NCI-H1092 treated with DMSO at 0.1 percent for 48 hours (cell line): ENCODE measurements at regions not wholly inside any gene's neighbourhood (a gene's known extent, or its start where the extent isn't known, plus 50 kb on each side); places are given as distances from the start of the nearest gene placed in this dataset.
"Not testable (repeated sequence)": the region's sequence is repeated elsewhere in the genome, so short reads cannot be mapped to it uniquely, and the experiment has no call there.

Experiments
- DNase-seq: peaks from one replicate; lab custom pipeline; 2025; lab: John Stamatoyannopoulos, UW

DNA sequence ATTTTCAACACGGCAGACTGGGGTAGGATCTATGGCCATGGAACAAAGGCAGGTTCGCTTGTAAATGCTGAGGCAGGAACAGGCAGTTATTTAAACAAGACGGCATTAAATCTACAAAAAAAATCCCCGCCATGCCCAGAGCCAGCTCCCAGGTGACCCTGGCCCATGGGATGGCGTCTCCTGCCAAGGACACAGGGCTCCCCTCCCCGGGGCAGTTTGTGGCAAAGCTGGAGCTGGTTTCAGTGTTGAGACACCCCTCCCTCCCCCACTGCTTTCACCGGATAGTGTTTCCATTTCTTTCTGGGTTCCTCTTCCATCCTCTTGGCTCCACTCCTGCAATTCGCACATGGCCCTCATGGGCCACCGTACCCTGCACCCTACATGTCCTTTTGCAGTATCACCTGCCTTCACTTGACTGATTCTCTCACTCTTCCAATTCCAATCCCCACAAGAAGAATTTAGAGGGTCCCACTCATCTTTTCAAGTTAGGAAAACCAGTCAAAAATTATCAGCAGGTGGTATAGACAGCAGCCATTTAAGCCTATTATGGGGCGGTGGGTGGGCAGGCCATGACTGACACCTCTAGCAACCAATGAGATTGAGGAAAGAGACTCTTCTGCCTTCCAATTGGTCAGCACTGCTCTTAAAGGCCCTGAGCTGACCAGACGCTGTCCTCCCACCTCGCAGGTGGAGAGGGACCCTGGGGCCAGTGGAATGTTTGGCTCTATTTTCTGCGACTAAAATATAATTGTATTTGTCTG, 52.0 kb downstream of the OLIG1 start:
- DNase-seq: no peak

DNA sequence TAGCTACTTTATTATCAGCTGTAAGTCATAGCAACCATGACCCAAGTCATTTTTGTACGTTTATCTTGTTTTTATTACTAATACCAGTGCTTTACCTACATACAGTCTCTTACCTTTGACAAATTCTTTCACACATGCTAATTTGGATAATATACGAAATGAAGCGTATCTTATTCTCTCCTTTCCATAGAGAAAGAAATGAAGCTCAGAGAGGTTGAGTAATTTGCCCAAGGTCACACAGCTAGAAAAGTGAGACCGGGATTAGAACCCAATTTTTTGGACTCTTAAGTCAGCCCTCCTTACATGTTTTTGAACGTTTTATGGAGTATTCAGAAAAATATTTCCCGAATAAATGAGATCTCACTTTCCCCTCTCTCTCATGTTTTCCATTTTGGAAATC, 52.6 kb downstream of the OLIG1 start:
- DNase-seq: no peak

DNA sequence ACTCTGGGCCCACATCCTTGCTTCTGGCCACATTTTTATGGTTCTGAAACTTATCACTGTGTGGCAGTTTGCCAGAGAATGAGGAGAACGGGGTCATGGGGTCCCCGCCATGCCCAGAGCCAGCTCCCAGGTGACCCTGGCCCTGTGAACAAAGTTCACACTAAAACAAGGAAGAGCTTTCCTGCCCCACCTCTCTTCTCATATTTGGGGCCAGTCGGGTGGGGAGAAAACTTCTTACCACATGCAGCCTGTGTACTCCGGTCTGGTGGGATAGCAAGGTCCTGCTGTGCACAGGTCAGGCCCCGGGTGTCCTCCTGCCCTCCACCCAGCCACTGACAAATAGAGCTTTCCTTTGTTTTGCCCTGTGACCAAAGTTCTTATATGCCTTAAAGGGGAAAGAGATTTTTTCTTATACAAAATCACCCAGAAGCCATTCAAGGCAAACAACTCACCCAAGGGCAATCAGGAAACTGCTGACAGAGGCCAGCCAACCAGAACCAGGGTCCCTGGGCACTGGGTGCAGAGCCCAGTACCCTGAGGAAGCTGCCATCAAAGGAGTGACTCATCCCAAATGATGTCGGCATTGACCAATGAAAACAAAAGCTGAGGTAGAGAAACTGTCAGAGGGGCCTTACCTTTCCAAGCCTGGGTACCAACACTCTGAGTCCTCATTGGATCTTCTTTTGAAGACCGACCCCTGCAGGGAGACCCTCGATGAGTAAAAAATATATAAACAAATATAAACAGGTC, 53.6 kb downstream of the OLIG1 start:
- no peak for DNase-seq

DNA sequence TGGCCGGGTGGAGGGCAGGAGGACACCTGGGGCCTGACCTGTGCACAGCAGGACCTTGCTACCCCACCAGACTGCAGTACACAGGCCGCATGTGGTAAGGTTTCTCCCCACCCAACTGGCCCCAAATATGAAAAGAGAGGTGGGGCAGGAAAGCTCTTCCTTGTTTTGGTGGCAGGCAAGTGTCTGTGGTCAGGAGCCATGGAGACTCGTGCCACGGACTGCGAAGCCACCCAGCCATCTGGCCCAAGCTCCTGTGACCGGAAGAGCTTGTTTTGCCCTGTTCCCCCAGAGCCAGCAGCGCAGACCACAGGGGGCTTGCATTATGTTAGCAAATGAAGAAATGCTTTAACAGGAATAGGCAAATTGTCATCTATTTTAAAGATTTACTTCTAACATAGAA, 54.9 kb downstream of the OLIG1 start:
- DNase-seq: no peak

DNA sequence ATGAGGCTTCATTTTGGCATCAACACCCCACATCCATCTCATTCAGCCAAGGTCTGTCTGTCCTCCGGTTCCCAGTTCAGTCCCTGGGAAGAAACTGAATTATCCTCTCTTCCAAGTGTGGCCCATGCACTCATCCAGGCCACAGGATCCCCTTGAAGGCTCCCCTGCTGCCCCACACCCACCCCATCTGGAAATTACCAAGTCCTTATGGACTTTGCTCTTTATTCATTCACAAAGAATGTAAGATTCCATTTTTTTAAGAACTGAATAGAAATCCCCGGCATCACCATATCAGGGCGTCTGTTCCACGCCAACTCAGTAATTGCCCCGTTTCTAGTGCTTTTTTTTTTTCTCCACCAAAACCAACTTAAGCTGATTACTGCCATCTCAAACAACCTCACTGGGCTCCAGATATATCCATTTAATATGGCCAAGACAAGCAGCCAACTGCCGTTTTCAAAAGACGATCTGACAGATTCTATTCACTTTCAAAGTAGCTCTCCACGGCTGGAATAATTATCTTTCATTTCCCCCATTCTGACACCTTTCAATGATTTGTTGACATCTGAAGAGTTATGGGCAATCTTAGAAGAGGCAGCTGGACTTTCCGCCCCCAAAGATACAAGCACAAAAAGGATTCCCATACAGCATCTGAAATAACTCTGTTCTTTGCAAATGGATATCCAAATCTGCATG, 55.9 kb downstream of the OLIG1 start:
- no peak for DNase-seq

DNA sequence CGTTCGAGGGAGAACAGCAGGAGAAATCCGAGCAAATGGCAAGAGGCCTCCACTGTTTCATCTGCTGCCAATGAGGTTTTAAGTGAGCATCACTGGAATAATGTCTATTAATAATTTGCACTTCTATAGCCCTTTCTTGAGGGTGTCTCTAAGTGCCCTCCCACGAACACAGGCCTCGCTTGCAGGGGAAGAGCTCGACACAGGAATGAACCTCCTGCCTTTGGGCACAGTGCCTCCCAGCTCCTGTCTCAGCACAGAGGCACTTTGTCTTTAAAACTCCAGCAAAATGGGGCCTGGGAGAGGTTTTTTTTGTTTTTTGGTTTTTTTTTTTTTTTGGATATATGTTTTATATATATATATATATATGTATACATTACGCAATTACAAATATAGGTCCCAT, 56.6 kb downstream of the OLIG1 start:
- DNase-seq: no peak

DNA sequence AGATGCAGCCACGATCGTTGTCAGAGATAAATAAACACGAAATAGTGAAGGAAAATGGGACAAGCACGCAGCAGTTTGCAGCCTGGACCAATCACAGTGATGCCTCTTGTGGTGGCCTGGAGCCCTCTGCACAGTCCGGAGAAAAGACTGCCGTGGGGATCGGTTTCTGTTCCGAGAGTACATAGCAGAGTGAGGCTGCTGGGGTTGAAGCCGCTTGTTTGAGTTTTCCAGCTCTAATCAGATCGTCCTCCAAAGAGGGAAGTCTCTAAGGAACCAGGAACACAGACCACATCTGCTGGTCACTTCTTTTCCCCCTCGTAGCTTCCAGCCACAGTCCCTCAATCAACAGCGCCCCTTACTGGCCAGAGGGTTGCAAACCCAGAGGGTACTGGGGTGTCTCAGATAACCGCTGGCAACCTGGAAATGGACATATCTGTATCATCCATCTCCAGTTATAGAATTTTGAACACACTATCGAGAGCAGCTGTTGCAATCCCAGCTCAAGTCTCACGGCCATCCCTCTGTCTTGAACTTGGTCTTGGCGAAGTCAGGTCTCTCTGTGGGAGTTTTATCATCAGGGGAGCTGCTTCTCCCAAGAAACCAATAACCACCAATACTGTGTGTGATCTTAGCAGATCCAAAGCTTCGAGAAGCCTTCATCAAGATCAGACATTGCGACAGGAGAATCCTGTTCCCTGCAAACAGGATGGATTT, 57.4 kb downstream of the OLIG1 start:
- peak; percentile 68 for DNase-seq

DNA sequence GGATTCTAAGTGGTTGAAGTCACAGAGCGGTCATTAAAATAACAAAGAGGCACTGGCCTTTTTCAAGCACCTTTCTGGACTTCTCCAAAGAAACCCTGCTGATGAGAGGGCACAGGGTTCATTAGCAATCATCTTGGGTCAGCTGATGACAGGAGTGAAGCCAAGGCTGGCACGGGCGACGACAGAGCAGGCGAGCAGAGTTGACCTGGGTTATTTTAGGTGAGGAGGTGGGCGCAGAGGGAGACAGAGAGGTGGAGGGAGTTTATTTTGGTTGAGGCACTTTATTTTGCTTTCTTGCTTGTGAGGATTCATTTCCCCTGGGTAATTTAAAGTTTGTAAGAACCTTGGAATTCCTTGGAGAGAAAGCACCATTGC, 57.9 kb downstream of the OLIG1 start:
- no peak for DNase-seq

DNA sequence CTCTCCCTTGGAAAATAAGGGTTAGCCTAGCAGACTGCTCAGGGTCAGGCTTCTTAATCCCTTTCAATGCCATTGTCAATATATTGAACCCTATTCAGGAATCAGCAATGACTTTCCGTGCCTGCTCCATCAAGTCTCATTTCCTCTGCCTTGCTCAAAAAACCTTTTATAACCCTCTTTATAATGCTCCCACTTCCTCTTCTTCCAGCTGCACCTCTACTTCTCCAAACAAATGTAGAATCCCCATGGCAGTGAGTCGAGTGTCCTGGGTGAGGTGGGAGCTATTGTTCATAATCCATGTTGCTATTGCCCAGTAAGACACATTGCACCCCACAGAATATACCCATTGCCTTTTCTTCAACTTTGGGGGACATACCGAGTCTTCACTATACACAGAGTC, 58.6 kb downstream of the OLIG1 start:
- no peak for DNase-seq

DNA sequence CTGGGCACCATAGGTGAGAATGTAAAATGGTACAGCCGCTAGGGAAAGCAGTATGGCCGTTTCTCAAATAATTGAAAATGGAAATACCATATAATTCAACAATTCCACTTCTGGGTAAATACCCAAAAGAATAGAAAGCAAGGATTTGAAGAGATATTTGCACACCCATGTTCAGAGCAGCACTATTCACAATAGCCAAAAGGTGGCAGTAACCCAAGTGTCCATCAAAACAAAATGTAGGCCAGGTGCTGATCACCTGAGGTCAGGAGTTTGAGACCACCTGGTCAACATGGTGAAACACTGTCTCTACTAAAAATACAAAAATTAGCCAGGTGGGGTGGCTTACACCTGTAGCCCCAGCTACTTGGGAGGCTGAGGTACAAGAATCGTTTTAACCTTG, 62.1 kb downstream of the OLIG1 start:
- no peak for DNase-seq

DNA sequence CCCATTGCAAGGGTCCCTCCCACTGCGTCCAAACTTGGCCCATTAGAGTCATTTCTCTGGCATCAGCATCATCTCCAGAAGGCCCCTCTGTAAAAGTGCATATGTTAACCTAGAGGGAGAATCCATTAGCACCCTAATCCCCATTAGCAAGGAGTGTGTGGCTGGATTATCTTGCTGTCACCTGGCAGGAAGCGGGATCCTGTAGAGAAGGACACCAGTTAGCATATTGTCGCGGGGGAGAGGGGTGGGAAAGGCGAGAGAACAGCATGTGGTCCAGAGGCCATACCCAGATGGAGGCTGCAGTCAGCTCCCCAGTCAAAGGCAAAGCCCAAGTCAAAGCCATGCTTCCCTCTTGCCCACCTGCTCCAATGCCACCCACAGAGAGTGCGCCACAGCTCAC, 64.0 kb downstream of the OLIG1 start:
- DNase-seq: no peak

DNA sequence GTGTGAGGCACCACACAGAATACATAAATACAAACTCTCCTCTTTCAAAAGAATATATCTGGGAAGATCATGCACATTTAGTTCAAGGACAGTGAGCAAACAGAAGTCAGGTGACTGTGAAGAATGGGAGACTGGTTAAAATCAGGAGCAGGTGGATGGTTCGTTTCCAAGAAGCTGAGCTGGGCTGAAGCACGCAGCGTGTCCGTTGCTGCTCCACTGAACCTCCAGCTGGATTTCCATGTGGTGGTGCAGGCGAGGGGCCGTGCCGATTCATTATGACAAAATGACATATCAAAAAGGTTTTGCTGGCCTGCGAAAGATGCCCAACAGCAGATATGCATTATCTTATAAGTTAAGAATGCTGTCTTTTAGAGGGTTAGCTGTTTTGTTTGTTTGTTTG, 66.0 kb downstream of the OLIG1 start:
- DNase-seq: peak; percentile 66

DNA sequence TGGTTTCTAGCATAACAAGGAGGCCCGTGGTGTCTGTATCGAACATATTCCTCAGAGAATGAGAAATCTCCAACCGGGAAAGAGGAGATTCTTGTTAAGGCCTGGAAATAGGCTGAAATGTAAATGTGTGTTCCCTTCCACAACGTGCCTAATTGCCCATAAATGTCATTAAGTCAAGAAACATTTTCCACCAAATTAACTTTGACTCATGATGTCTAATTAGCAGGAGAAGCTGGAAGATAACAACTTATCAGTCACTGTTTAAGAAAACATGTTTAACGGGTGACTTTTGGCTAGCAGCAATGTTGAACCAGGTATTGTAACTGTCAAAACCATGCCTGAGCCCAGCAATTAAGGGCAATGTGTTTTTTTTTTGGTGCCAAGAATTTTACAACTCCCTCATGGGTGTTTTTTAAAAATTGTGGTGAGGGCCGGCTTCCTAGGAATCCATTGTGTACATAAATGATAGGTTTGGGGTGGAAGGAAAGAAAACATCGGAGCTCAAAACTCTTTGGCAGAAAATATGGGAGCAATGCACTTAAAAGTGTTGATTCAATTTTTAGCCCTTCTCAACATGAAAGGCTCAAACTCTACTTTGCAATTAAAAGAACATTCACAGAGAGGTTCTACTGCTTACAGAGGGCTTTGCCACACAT, 67.0 kb downstream of the OLIG1 start:
- DNase-seq: no peak

DNA sequence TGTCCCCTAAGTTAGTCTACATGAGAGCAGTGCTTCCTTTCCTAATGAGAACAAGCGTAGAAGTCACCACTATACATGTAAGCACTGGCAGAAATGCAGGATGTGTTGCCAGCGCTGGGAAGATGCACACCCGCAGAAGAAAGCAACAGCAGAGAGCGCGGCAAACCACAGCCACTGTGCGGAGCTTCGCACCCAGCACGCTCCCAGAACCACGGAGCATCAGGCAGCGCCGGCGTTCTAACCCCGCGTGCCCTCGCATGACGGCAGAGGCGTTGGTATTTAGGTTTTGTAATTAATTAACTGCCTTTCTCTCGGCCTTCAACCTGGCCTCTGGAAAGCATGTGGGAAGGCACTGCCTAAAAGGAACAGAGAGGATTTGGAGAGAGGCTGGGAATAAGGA, 69.1 kb downstream of the OLIG1 start:
- DNase-seq: no peak

DNA sequence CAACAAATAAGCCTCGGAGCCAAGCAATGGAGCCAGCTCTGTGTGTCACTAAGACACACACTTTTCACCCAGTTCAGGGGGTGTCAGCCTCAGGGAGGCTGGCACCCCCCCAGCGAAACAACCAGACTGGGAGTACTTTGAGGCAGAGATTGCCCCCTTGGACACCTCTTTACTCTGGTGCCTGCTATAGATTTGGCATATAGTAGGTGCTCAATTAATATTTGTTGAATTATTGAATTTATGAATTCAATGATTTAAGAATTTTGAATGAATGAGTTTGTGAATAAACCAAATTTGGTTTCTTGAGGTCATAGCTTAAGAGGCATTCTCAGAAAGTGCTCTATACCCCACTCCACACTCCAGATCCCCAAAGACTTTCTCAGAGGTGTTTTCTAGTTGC, 70.3 kb downstream of the OLIG1 start:
- DNase-seq: no peak

DNA sequence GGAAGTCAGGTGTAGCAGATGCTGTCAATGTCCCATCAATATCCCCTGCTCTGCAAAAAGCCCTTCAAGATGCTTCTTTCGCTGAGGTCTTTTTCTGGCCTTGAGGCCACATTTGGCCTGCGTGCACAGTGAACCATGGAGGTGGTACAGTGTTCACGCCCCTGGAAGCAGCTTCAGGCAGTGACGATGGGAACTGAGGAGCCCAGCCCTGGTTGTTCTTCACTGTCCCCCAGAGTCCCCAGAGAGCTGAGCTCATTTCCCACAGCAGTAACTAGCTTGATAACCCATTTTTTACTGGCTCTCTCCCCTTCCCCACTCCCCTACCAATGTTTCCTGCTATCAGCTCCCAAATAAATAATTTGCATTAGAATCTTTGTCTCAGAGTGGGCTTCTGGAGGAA, 76.5 kb downstream of the OLIG1 start:
- no peak for DNase-seq

DNA sequence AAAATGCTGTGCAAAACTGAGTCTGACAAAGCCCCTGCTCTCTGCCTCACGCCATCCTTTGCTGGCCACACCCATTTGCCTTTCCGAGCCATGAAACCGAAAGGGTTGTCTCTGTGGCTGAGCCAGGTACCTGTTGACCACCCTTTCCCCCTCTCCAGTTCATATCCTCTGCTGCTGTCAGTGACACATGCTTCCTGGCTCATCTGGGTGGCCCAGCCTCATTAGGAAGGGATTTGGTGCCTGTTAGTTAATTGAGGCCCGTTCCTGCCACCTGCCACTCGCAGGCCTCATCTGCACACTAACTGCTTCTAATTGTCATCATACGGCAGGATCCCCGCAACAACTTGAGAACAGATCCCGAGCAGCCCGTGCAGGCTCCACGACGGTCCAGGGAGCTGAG, 79.2 kb downstream of the OLIG1 start:
- no peak for DNase-seq

DNA sequence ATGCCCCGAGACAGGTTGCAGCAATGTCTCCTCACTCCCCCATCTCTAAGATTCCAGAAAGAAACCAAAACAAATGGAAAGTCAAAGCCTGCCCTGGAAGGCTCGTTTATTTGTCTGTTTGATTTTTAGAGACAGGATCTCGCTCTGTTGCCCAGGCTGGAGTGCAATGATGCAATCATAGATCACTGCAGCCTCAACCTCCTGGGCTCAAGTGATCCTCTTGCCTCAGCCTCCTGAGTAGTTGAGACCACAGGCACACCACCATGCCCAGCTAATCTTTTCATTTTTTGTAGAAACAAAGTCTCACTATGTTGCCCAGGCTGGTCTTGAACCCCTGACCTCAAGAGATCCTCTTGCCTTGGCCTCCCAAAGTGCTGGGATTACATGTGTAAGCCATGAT, 78.8 kb upstream of the IFNAR2 start:
- DNase-seq: not testable (repeated sequence)

DNA sequence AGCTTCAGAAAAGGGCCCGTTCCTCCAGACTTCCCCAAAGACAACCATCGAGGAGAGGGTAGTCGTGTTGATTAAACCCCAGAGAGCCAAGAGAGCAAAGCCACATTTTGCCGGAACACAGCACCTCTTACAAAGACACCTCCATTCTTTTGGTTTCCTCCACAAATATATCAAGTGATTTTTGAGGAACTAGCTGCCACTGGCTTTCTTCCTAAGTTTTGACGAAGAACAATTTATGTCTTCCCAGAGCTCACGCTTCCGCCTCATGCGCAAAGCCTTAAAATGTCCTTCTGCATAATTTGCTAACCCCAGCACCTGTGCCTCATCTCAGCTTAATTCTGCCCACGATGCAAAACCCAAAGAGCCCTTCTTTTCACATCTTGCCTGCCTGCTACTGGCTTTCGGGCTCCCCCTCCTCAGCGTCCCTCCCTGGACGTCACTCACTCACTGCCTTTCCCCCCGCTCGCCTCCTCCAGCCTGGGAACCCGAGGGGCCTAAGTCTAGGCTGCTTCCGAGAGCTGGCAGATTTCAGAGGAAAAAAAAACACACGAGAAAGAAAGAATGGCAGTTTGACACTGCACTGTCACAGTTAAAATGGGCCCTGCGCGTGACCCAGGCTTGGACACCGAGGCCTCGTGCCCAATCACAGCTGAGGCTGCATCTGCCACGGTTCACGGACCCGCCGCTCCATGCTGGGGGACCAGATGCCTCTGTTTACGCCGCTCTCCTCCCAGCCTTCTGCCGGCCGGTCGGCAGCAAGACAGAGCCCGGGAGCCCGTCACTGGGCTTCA, 77.6 kb upstream of the IFNAR2 start:
- no peak for DNase-seq

DNA sequence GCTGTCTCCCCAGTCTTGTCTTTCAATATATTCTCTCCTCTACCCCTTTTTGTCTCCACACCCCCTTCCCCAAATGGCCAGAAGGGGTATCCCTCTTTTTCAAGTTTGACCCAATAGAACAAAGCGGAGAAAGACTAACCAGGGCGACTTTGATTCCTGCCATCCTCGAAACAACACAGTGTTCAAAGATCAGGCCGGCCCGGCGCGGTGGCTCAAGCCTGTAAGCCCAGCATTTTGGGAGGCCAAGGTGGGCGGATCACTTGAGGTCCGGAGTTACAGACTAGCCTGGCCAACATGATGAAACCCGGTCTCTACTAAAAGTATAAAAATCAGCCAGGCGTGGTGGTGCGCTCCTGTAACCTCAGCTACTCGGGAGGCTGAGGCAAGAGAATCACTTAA, 77.0 kb upstream of the IFNAR2 start:
- DNase-seq: no peak

DNA sequence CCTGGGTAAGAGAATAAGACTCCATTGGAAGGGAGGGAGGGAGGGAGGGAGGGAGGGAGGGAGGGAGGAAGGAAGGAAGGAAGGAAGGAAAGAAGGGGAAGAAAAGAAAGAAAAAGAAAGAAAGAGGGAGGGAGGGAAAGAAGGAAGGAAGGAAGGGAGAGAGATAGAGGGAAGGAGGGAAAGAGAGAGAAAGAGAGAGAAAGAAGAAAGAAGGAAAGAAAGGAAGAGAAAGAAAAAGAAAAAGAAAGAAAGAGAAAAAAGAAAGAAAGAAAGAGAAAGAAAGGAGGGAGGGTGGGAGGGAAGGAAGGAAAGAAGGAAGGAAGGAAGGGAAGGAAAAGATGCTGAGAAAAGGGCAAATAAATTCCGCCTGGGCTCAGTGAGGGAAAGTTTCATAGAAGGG, 74.7 kb upstream of the IFNAR2 start:
- DNase-seq: no peak
